ENCODE measurements at regions not wholly inside any gene's neighbourhood (a gene's known extent, or its start where the extent isn't known, plus 50 kb on each side); places are given as distances from the start of the nearest gene placed in this dataset.

DNA sequence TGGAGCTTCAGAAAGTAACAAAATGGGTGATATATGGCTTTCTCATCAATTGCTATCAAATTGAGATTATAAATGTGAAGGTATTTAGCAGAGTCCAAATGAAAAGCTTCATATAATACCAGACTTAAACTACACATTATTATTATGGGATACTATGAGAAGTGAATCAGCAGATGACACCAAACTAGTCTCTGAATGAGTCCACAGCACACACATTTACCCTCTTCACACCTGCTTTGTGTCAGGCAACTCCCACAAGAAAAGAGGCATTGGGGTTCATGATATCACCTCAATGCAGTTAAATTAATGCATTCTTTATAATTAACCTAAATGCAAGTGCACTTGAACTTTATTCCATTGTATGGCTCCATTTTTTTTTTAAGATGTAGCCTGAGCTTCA is 330.5 kb downstream of the BCL11B start:
- H3K9ac ChIP-seq (ENCODE audit: insufficient read depth, low read depth, low read length), result no peak overlapping the region
- BruUV-seq (replicated peaks), result no TSS peak
- no peak for FAIRE-seq
- no peak for DNase-seq (ENCODE audit: low spot score)
- CTCF ChIA-PET (ENCODE audit: low intra/inter-chr PET ratio, low total read pairs), result no interaction called here
- no peaks in the 10 kb centered on the region for H4K20me1 ChIP-seq (ENCODE audit: insufficient read depth, low read length)
- POLR2A ChIA-PET, result no interaction called here
- in situ Hi-C loops (cut with HindIII; ENCODE audit: extremely low pct_ligation_motif_present, low pct_unique_long_range_greater_than_20kb) (no loop called here), intact Hi-C loops (cut with micrococcal nuclease; ENCODE audit: unreplicated experiment) (no loop called here)
- H2AFZ ChIP-seq (ENCODE audit: low read length), result no peak overlapping the region
- no peak overlapping the region for H3K27ac ChIP-seq (ENCODE audit: extremely low read length, insufficient read depth, low read length)
- H3K79me2 ChIP-seq (ENCODE audit: insufficient read depth, low read length), result no peaks in the 10 kb centered on the region
- H3K27me3 ChIP-seq (ENCODE audit: control insufficient read depth in 1 of 2, insufficient read depth in 2 of 2, low read length in 2 of 2), result no peaks in the 10 kb centered on the region
- TF ChIP-seq, protein P1, sequence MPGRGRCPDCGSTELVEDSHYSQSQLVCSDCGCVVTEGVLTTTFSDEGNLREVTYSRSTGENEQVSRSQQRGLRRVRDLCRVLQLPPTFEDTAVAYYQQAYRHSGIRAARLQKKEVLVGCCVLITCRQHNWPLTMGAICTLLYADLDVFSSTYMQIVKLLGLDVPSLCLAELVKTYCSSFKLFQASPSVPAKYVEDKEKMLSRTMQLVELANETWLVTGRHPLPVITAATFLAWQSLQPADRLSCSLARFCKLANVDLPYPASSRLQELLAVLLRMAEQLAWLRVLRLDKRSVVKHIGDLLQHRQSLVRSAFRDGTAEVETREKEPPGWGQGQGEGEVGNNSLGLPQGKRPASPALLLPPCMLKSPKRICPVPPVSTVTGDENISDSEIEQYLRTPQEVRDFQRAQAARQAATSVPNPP (CRISPR knock-in tag; IDR thresholded peaks at IDR 0.05), result no peak
- TF ChIP-seq ZNF12 (CRISPR knock-in tag; IDR thresholded peaks at IDR 0.05) (no peak), JDP2 (CRISPR knock-in tag; IDR thresholded peaks at IDR 0.05; ENCODE audit: borderline replicate concordance) (no peak), ZMYM3 (CRISPR knock-in tag; IDR thresholded peaks at IDR 0.05) (no peak), ZBTB21 (CRISPR knock-in tag; IDR thresholded peaks at IDR 0.05) (no peak)
- TF ChIP-seq, protein P2, sequence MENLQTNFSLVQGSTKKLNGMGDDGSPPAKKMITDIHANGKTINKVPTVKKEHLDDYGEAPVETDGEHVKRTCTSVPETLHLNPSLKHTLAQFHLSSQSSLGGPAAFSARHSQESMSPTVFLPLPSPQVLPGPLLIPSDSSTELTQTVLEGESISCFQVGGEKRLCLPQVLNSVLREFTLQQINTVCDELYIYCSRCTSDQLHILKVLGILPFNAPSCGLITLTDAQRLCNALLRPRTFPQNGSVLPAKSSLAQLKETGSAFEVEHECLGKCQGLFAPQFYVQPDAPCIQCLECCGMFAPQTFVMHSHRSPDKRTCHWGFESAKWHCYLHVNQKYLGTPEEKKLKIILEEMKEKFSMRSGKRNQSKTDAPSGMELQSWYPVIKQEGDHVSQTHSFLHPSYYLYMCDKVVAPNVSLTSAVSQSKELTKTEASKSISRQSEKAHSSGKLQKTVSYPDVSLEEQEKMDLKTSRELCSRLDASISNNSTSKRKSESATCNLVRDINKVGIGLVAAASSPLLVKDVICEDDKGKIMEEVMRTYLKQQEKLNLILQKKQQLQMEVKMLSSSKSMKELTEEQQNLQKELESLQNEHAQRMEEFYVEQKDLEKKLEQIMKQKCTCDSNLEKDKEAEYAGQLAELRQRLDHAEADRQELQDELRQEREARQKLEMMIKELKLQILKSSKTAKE (CRISPR knock-in tag; IDR thresholded peaks at IDR 0.05; ENCODE audit: borderline replicate concordance), result no peak
- H3K4me2 ChIP-seq (ENCODE audit: low read depth, low read length), result no peak overlapping the region
- H3K4me3 ChIP-seq (replicated peaks in 1 of 3; ENCODE audit: insufficient read depth in 1 of 3, low read depth in 2 of 3, low read length in 3 of 3), result no peak overlapping the region
- H3K9me3 ChIP-seq (ENCODE audit: low read length), result no peaks in the 10 kb centered on the region
- ATAC-seq, result no peak
- H3K36me3 ChIP-seq (replicated peaks in 1 of 2; ENCODE audit: control insufficient read depth in 1 of 2, insufficient read depth in 2 of 2, low read length in 2 of 2), result no peaks in the 10 kb centered on the region
- H3K4me1 ChIP-seq (ENCODE audit: insufficient read depth, low read length), result no peaks in the 10 kb centered on the region

DNA sequence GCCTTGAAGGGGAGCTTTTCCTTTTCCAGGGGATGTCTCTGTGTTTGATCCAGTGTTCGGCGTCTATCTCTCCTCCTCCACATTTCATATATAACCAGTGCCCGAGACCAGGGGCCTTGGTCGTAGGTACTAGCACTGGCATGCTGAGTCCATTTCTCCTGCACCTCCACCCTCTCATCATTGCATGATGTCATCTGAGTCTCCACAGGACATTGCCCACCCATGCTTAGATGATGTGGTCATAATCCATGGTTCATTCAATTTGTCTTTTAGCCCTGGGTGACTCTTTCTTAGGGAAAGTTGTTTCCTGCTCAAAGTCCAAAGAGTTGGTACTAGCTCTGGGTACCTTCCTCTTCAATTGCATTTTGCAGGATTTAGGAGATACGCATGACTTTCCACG is 328.1 kb downstream of the BCL11B start:
- Histone ChIP-seq H3K4me1 (ENCODE audit: insufficient read depth, low read length) (no peaks in the 10 kb centered on the region), H3K27ac (ENCODE audit: extremely low read length, insufficient read depth, low read length) (no peak overlapping the region), H3K36me3 (replicated peaks in 1 of 2; ENCODE audit: control insufficient read depth in 1 of 2, insufficient read depth in 2 of 2, low read length in 2 of 2) (no peaks in the 10 kb centered on the region), H3K9me3 (ENCODE audit: low read length) (no peaks in the 10 kb centered on the region), H3K4me2 (ENCODE audit: low read depth, low read length) (no peak overlapping the region), H3K27me3 (ENCODE audit: control insufficient read depth in 1 of 2, insufficient read depth in 2 of 2, low read length in 2 of 2) (no peaks in the 10 kb centered on the region; a peak in 1 of 5 replicates), H2AFZ (ENCODE audit: low read length) (no peak overlapping the region), H4K20me1 (ENCODE audit: insufficient read depth, low read length) (no peaks in the 10 kb centered on the region), H3K79me2 (ENCODE audit: insufficient read depth, low read length) (no peaks in the 10 kb centered on the region), H3K4me3 (replicated peaks in 1 of 3; ENCODE audit: insufficient read depth in 1 of 3, low read depth in 2 of 3, low read length in 3 of 3) (no peak overlapping the region), H3K9ac (ENCODE audit: insufficient read depth, low read depth, low read length) (no peak overlapping the region)
- DNase-seq (ENCODE audit: low spot score) (no peak), ATAC-seq (no peak), FAIRE-seq (no peak)
- no TSS peak for BruUV-seq (replicated peaks)
- in situ Hi-C loops (cut with HindIII; ENCODE audit: extremely low pct_ligation_motif_present, low pct_unique_long_range_greater_than_20kb) (no loop called here), intact Hi-C loops (cut with micrococcal nuclease; ENCODE audit: unreplicated experiment) (no loop called here)
- POLR2A ChIA-PET, result no interaction called here
- 37% methylated on average over 6 of the region's 6 CpGs for WGBS (ENCODE audit: low lambda C conversion rate)
- TF ChIP-seq ZNF570 (CRISPR knock-in tag; IDR thresholded peaks at IDR 0.05; ENCODE audit: borderline replicate concordance) (no peak), ATF7 (IDR thresholded peaks at IDR 0.05) (peak; percentile 74), ATF7 (CRISPR knock-in tag; IDR thresholded peaks at IDR 0.05) (no peak)
- CTCF ChIA-PET (ENCODE audit: low intra/inter-chr PET ratio, low total read pairs), result no interaction called here

Measured in HepG2 (cell line).